ENCODE measurements at regions not wholly inside any gene's neighbourhood (a gene's known extent, or its start where the extent isn't known, plus 50 kb on each side); places are given as distances from the start of the nearest gene placed in this dataset.

DNA sequence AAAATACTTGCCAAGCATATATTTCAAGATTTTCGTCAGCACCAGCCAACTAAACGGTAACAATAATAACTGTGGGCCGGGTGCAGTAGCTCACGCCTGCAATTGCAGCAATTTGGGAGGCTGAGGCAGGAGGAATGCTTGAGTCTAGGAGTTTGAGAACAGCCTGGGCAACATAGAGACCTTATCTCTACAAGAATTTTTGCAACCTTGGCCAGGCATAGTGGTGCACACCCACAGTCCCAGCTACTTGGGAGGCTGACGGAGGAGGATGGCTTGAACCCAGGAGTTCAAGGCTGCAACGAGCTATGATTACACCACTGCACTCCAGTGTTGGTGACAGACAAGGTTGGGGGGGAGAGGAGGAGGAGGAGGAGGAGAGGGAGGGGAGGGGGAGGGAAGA is 145.0 kb upstream of the TIAM1 start:
- peaks cover 2% of the 10 kb centered on the region for H3K4me1 Mint-ChIP-seq (ENCODE audit: low read depth)
- peaks cover 9% of the 10 kb centered on the region for H3K9me3 Mint-ChIP-seq
- H3K27me3 Mint-ChIP-seq (ENCODE audit: low read depth) = no peaks in the 10 kb centered on the region
- H3K4me3 Mint-ChIP-seq = no peak overlapping the region
- ATAC-seq (no peak), DNase-seq (no peak)
- peaks cover 3% of the 10 kb centered on the region for H3K36me3 Mint-ChIP-seq (ENCODE audit: insufficient read depth)

GRCh38 chr21:31484219-31484618 is 140.2 kb upstream of the TIAM1 start:
- Mint-ChIP-seq H3K36me3 (ENCODE audit: insufficient read depth) (peaks cover 3% of the 10 kb centered on the region), H3K4me1 (ENCODE audit: low read depth) (no peaks in the 10 kb centered on the region), H3K4me3 (no peak overlapping the region), H3K27me3 (ENCODE audit: low read depth) (no peaks in the 10 kb centered on the region), H3K9me3 (peaks cover 9% of the 10 kb centered on the region)
- DNase-seq (no peak), ATAC-seq (no peak)

DNA sequence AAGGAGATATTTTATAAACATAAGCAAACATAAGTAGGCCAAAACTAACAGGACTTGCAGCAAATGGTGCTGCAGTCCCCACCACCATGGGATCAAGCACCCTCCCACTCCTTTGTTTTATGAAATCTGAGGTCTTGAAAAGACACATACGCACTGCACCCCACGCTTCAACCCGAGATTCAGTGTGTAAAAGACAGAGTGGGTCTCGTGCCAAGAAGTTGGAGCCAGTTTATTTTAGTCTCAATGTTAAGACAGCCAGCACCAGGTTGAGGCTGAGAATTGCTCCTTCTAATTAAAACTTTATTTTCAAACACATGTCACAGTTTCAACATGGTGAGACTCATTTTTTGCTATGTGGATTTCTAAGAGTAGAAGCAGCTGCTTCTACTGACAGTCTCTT is 139.1 kb upstream of the TIAM1 start:
- DNase-seq (no peak), ATAC-seq (no peak)
- no peaks in the 10 kb centered on the region for H3K27me3 Mint-ChIP-seq (ENCODE audit: low read depth)
- no peaks in the 10 kb centered on the region for H3K4me1 Mint-ChIP-seq (ENCODE audit: low read depth)
- no peak overlapping the region for H3K4me3 Mint-ChIP-seq
- H3K9me3 Mint-ChIP-seq = peaks cover 9% of the 10 kb centered on the region
- H3K36me3 Mint-ChIP-seq (ENCODE audit: insufficient read depth) = peaks cover 3% of the 10 kb centered on the region

- H3K27me3 Mint-ChIP-seq (ENCODE audit: low read depth) = no peaks in the 10 kb centered on the region
- no peak for ATAC-seq
- no peaks in the 10 kb centered on the region for H3K4me1 Mint-ChIP-seq (ENCODE audit: low read depth)
- peaks cover 9% of the 10 kb centered on the region for H3K9me3 Mint-ChIP-seq
- DNase-seq = no peak
- no peak overlapping the region for H3K4me3 Mint-ChIP-seq
- peaks cover 3% of the 10 kb centered on the region for H3K36me3 Mint-ChIP-seq (ENCODE audit: insufficient read depth)
These were observed 138.4 kb upstream of the TIAM1 start for GRCh38 chr21:31482460-31482859.

DNA sequence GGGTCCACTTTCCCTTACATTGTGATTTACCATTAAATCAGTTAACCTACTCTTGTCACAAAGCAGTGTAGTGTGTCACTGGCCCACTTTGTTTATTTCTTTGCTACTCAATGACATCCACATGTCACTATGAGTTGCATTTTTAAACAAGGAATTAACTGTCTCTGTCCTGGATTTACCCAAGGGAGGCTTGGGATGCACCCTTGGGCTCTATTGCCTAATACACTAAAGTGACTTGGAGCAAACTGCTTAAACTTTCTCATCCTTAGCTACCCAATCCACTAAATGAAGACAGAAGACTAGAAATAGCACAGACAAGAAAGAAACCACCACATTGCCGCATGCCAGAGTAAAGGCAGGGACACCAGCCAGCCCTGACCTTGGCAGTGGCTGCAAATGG is 136.2 kb upstream of the TIAM1 start:
- DNase-seq = no peak
- peaks cover 3% of the 10 kb centered on the region for H3K36me3 Mint-ChIP-seq (ENCODE audit: insufficient read depth)

DNA sequence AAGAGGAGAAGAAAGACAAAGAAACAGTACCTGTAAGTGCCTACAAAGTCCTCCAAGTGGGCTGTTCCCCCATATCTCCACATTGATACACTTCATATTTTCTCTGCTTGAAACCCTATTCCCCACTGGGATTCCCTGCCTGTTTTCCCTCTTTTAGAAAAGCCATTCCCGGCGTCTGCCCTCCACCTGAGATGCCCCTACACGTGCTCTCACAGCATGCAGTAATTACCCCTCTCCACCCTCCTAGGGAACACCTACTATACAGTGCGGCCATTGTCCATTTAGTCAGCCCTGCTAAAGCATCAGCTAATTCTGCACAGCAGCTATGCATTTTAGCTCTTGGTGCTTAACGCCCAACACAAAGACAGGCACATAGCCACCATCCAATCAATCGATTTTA is 135.7 kb upstream of the TIAM1 start:
- H3K9me3 Mint-ChIP-seq = peaks cover 1% of the 10 kb centered on the region
- no peak for ATAC-seq
- no peak for DNase-seq
- H3K27me3 Mint-ChIP-seq (ENCODE audit: low read depth) = no peaks in the 10 kb centered on the region
- H3K4me3 Mint-ChIP-seq = no peak overlapping the region
- peaks cover under 1% of the 10 kb centered on the region for H3K36me3 Mint-ChIP-seq (ENCODE audit: insufficient read depth)
- no peaks in the 10 kb centered on the region for H3K4me1 Mint-ChIP-seq (ENCODE audit: low read depth)

More for the DNA sequence above, 136.2 kb upstream of the TIAM1 start:
- no peak for ATAC-seq
- Mint-ChIP-seq H3K4me3 (no peak overlapping the region), H3K9me3 (peaks cover 5% of the 10 kb centered on the region), H3K27me3 (ENCODE audit: low read depth) (no peaks in the 10 kb centered on the region), H3K4me1 (ENCODE audit: low read depth) (no peaks in the 10 kb centered on the region)

GRCh38 chr21:31479222-31479621 is 135.2 kb upstream of the TIAM1 start:
- Mint-ChIP-seq H3K9me3 (no peaks in the 10 kb centered on the region), H3K27me3 (ENCODE audit: low read depth) (no peaks in the 10 kb centered on the region), H3K4me3 (no peak overlapping the region), H3K4me1 (ENCODE audit: low read depth) (no peaks in the 10 kb centered on the region), H3K36me3 (ENCODE audit: insufficient read depth) (no peaks in the 10 kb centered on the region)
- ATAC-seq = no peak
- DNase-seq = no peak

DNA sequence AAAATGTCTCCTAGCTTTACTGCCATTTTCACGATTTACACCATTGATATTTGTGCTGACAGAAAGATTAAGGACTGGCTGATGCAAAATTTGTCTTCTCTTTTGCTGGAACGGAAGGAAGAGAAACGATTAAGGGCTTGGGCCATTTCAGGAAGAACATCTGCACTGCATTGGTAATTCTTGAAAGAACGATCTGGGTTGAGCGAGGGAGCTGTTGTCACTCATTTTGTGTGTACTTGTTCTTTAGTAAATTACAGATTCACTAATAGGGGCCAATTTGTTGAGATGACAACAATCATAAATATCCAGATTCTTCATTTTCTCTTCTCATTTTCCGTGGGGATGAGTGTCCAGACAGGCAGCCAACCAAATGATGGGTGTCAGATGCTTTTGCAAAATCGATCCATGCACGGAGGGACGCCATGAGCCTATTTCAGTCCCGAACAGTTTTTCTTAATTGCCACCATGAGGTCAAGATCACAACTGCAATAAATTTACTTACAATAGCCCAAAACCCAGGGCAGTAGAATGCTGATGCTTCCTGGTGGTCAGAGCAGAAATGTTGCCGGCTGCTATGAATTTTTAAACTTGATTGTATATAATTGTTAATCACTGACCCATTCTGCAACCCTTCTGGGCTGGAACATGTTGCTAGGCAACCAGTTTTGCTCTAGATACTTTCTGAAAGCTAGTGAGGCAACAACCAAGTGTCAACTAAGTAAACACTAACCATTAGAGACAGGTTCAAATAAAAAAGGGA is 132.4 kb upstream of the TIAM1 start:
- Mint-ChIP-seq H3K9me3 (peaks cover 3% of the 10 kb centered on the region), H3K36me3 (ENCODE audit: insufficient read depth) (peaks cover 1% of the 10 kb centered on the region), H3K4me3 (no peak overlapping the region), H3K27me3 (ENCODE audit: low read depth) (no peaks in the 10 kb centered on the region), H3K4me1 (ENCODE audit: low read depth) (no peaks in the 10 kb centered on the region)
- ATAC-seq (no peak), DNase-seq (no peak)

DNA sequence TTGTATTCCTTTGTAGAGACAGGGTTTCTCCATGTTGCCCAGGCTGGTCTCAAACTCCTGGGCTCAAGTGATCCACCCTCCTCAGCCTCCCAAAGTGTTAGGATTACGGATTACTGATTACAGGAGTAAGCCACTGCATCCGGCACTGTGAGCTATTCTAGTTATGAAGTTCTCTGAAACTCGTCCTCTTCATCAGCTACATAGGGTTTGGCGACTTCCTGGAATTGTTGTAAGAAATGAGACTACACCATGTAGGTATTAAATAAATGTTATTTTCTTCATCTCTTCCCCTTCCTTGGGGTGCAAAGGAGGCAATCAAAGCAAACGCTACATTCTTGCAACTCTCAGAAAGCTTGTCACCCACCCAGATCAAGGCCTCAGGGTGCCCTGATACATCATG is 131.2 kb upstream of the TIAM1 start:
- peaks cover 3% of the 10 kb centered on the region for H3K9me3 Mint-ChIP-seq
- DNase-seq (no peak), ATAC-seq (no peak)
- H3K36me3 Mint-ChIP-seq (ENCODE audit: insufficient read depth) = peaks cover 1% of the 10 kb centered on the region
- no peak overlapping the region for H3K4me3 Mint-ChIP-seq
- no peaks in the 10 kb centered on the region for H3K4me1 Mint-ChIP-seq (ENCODE audit: low read depth)
- no peaks in the 10 kb centered on the region for H3K27me3 Mint-ChIP-seq (ENCODE audit: low read depth)

DNA sequence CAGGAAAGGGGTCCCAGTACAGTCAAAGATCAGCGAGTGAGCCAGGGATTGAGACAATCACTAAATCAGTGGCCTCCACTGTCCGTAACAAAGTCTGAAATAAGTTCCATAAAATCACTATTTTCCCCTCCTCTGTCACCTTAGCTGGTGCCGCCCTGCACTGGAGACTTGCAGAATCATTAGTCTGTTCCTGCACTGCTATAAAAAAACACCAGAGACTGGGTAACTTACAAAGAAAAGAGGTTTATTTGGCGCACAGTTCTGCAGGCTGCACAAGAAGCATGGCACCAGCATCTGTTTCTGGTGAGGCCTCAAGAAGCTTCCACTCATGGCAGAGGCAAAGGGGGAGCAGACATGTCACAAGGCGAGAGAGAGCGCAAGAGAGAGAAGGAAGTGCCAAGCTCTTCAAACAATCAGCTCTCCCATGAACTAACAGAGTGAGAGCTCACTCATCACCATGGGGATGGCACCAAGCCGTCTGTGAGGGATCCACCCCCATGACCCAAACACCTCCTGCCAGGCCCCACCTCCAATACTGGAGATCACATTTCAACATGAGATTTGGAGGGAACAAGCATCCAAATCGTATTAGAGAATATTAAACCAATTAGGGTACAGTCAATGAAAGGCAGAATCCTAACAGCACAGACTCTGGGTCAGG is 129.8 kb upstream of the TIAM1 start:
- H3K27me3 Mint-ChIP-seq (ENCODE audit: low read depth) = no peaks in the 10 kb centered on the region
- no peak overlapping the region for H3K4me3 Mint-ChIP-seq
- DNase-seq = no peak
- H3K36me3 Mint-ChIP-seq (ENCODE audit: insufficient read depth) = peaks cover 1% of the 10 kb centered on the region
- no peak for ATAC-seq
- H3K4me1 Mint-ChIP-seq (ENCODE audit: low read depth) = no peaks in the 10 kb centered on the region
- peaks cover 3% of the 10 kb centered on the region for H3K9me3 Mint-ChIP-seq

GRCh38 chr21:31471865-31472264 is 127.8 kb upstream of the TIAM1 start:
- peaks cover 3% of the 10 kb centered on the region for H3K9me3 Mint-ChIP-seq

GRCh38 chr21:31470896-31471694 is 127.0 kb upstream of the TIAM1 start:
- ATAC-seq (no peak), DNase-seq (no peak)
- Mint-ChIP-seq H3K27me3 (ENCODE audit: low read depth) (no peaks in the 10 kb centered on the region), H3K4me1 (ENCODE audit: low read depth) (no peaks in the 10 kb centered on the region), H3K9me3 (peaks cover 3% of the 10 kb centered on the region), H3K36me3 (ENCODE audit: insufficient read depth) (peaks cover 1% of the 10 kb centered on the region), H3K4me3 (no peak overlapping the region)

More at GRCh38 chr21:31471865-31472264, 127.8 kb upstream of the TIAM1 start:
- H3K27me3 Mint-ChIP-seq (ENCODE audit: low read depth) = no peaks in the 10 kb centered on the region
- no peak for DNase-seq
- H3K36me3 Mint-ChIP-seq (ENCODE audit: insufficient read depth) = peaks cover 1% of the 10 kb centered on the region
- H3K4me1 Mint-ChIP-seq (ENCODE audit: low read depth) = no peaks in the 10 kb centered on the region
- H3K4me3 Mint-ChIP-seq = no peak overlapping the region
- ATAC-seq = no peak

DNA sequence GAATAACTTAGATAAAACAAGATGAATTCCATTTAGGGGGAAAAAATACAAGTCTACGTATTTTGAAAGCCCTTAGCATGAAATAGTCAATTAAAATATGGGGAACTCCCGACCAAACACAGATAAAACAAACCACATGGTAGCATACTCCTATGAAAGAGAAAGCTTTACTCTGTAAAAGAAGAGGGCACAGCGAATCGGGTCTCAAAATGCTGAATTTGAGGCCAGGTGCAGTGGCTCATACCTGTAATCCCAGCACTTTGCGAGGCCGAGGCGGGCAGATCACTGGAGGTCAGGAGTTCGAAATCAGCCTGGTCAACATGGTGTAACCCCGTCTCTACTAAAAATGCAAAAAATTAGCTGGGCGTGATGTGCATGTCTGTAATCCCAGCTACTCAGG is 116.9 kb upstream of the TIAM1 start:
- Mint-ChIP-seq H3K9me3 (no peaks in the 10 kb centered on the region), H3K4me3 (no peak overlapping the region), H3K27me3 (ENCODE audit: low read depth) (no peaks in the 10 kb centered on the region), H3K4me1 (ENCODE audit: low read depth) (peaks cover 7% of the 10 kb centered on the region), H3K36me3 (ENCODE audit: insufficient read depth) (no peaks in the 10 kb centered on the region)
- DNase-seq (no peak), ATAC-seq (peak; percentile 71 to 84)

GRCh38 chr21:31459457-31459856 is 115.4 kb upstream of the TIAM1 start:
- no peak overlapping the region for H3K4me3 Mint-ChIP-seq
- H3K27me3 Mint-ChIP-seq (ENCODE audit: low read depth) = no peaks in the 10 kb centered on the region
- no peak for ATAC-seq
- H3K4me1 Mint-ChIP-seq (ENCODE audit: low read depth) = peaks cover 7% of the 10 kb centered on the region
- no peak for DNase-seq
- no peaks in the 10 kb centered on the region for H3K9me3 Mint-ChIP-seq
- H3K36me3 Mint-ChIP-seq (ENCODE audit: insufficient read depth) = no peaks in the 10 kb centered on the region
